Prostate gland (tissue), 2 donors: ENCODE measurements at regions not wholly inside any gene's neighbourhood (a gene's known extent, or its start where the extent isn't known, plus 50 kb on each side); places are given as distances from the start of the nearest gene placed in this dataset.

Source experiments
- DNase-seq: peaks from one replicate; pipeline ENCODE4 v3.0.0-alpha.2; 2019; ENCODE audit warnings: low spot score
- H3K27ac ChIP-seq, 2 donors: fragments of 200-600 bp; sonication (generic); 2 replicates each; pipeline ENCODE4 v1.5.1; 2017 to 2019
- H3K27me3 ChIP-seq: fragments of 200-600 bp; sonication (generic); replicated peaks from 2 replicates; pipeline ENCODE4 v1.5.1; 2019; ENCODE audit not compliant: insufficient read depth
- H3K36me3 ChIP-seq, 2 donors: fragments of 200-600 bp; sonication (generic); 1 replicate in 1 of 2; 2 replicates in 1 of 2; pipeline versions ENCODE4 v1.5.1 to v1.8.1; 2017 to 2019
- H3K4me1 ChIP-seq: fragments of 200-600 bp; sonication (generic); replicated peaks from 2 replicates; pipeline ENCODE4 v1.5.1; 2019
- H3K4me3 ChIP-seq, 2 donors: fragments of 200-600 bp; sonication (generic); 2 replicates each; pipeline ENCODE4 v1.5.1; 2017 to 2019
- H3K9me3 ChIP-seq: fragments of 200-600 bp; sonication (generic); 2 replicates; pipeline ENCODE4 v1.5.1; 2017
- POLR2A ChIP-seq: fragments of 450-650 bp; IDR thresholded peaks from one replicate; pipeline ENCODE4 v1.6.1; 2016; ENCODE audit warnings: antibody characterized with exemption, mild to moderate bottlenecking
- POLR2AphosphoS5 ChIP-seq: sonication (generic); formaldehyde crosslinking; IDR thresholded peaks from one replicate; pipeline ENCODE4 v1.6.1; 2017; ENCODE audit warnings: antibody characterized with exemption
- WGBS: methylation state at CpG from one replicate; pipeline ENCODE4 v1.1.5; 2018; 5-methylcytosine and 5-hydroxymethylcytosine counted together
- intact Hi-C: fragments of 100-400 bp; cut with DNase I; formaldehyde crosslinking; loops from one replicate; pipeline ENCODE4 v1.14.2; 2022
- TF ChIP-seq, protein P1 (sequence below), 4 experiments: fragments of 200-600 bp in 2 of 4; fragments of 450-650 bp in 2 of 4; sonication (generic) in 2 of 4; IDR thresholded peaks; 1 replicate in 3 of 4; 2 replicates in 1 of 4; pipeline ENCODE4 v1.5.1; 2016 to 2019; ENCODE audit warnings: antibody characterized with exemption in 4 of 4, mild to moderate bottlenecking in 2 of 4, moderate library complexity in 2 of 4

DNA sequence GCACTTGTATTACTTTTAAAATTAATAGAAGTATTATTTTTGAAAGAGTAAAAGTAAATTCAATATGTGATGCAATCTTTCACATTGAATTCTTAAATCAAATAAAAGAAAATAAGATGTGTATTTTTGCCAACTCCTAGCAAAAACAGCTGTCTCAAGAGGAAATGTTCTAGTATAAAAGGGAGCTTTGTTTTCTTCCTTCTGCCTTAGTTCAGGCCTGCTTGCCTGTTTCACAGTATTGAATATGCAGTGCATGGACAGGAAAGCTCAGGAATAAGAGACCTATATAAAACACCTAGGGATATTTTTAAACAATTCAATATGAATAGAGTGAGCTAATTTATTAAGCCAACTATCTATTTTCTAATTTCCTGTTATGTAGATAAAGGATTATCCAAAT is 294.8 kb upstream of the G2E3 start:
- intact Hi-C loops = no loop called here

DNA sequence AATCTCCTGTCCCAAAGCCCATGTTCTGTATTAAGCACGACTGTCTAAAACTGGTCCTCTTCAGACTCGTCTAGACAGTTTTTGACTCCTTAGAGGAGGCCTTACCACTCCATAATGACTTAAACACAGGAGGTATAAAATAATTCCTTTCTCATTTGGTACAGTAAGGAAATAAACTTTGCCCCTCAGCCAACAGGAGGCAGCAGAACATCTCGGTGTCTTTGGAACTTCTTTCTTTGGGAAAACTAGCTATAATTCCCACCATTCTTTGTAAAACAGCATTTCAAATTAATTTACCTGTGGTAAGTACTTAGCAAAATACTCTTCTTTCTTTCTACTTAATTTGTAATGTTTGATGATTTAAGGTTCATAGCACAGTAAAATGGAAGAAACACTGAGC is 292.7 kb upstream of the G2E3 start:
- TF ChIP-seq, protein P1, sequence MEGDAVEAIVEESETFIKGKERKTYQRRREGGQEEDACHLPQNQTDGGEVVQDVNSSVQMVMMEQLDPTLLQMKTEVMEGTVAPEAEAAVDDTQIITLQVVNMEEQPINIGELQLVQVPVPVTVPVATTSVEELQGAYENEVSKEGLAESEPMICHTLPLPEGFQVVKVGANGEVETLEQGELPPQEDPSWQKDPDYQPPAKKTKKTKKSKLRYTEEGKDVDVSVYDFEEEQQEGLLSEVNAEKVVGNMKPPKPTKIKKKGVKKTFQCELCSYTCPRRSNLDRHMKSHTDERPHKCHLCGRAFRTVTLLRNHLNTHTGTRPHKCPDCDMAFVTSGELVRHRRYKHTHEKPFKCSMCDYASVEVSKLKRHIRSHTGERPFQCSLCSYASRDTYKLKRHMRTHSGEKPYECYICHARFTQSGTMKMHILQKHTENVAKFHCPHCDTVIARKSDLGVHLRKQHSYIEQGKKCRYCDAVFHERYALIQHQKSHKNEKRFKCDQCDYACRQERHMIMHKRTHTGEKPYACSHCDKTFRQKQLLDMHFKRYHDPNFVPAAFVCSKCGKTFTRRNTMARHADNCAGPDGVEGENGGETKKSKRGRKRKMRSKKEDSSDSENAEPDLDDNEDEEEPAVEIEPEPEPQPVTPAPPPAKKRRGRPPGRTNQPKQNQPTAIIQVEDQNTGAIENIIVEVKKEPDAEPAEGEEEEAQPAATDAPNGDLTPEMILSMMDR (IDR thresholded peaks at IDR 0.05) = no peak
- TF ChIP-seq POLR2AphosphoS5 = no peak
- no peak for TF ChIP-seq POLR2A
- WGBS = 96% methylated on average over 3 of the region's 3 CpGs
- Histone ChIP-seq H3K27ac (no peak overlapping the region), H3K9me3 (no peaks in the 10 kb centered on the region), H3K4me1 (no peaks in the 10 kb centered on the region), H3K36me3 (no peaks in the 10 kb centered on the region), H3K4me3 (no peak overlapping the region), H3K27me3 (no peaks in the 10 kb centered on the region)
- intact Hi-C loops = no loop called here
- no peak for DNase-seq

More for the DNA sequence above, 294.8 kb upstream of the G2E3 start:
- H3K36me3 ChIP-seq = no peaks in the 10 kb centered on the region
- no peaks in the 10 kb centered on the region for H3K4me1 ChIP-seq
- TF ChIP-seq, protein P1 (IDR thresholded peaks at IDR 0.05) = no peak
- TF ChIP-seq POLR2A (no peak), POLR2AphosphoS5 (no peak)
- no peak overlapping the region for H3K27ac ChIP-seq
- H3K9me3 ChIP-seq = no peaks in the 10 kb centered on the region
- no peak for DNase-seq
- no peak overlapping the region for H3K4me3 ChIP-seq
- no peaks in the 10 kb centered on the region for H3K27me3 ChIP-seq

DNA sequence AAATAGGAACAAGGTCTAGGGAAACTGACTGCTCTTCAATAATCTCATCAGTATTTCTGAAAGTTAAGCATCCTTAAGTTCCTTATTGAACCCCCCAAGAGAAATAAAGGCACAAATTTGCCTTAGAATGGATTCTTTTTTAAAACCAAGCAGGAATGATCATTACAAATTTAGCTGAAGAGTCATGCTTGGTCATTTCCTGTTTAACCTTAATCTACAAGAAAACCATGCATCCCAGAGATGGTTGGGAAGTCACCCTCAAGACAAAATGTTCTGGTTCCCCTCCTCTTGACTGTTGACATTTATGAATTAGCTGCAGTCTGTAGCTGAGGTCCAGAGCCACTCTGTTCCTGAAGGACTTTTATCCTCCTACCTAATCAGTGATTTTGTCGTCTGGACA is 291.8 kb upstream of the G2E3 start:
- H3K4me3 ChIP-seq = no peak overlapping the region
- H3K27me3 ChIP-seq = no peaks in the 10 kb centered on the region
- 56% methylated on average over 1 of the region's 1 CpG for whole genome bisulfite sequencing
- DNase-seq = no peak
- TF ChIP-seq, protein P1 (IDR thresholded peaks at IDR 0.05) = no peak
- no peak for TF ChIP-seq POLR2AphosphoS5
- no peak for TF ChIP-seq POLR2A
- intact Hi-C loops = no loop called here
- no peaks in the 10 kb centered on the region for H3K9me3 ChIP-seq
- H3K27ac ChIP-seq = no peak overlapping the region
- H3K4me1 ChIP-seq = no peaks in the 10 kb centered on the region
- no peaks in the 10 kb centered on the region for H3K36me3 ChIP-seq

DNA sequence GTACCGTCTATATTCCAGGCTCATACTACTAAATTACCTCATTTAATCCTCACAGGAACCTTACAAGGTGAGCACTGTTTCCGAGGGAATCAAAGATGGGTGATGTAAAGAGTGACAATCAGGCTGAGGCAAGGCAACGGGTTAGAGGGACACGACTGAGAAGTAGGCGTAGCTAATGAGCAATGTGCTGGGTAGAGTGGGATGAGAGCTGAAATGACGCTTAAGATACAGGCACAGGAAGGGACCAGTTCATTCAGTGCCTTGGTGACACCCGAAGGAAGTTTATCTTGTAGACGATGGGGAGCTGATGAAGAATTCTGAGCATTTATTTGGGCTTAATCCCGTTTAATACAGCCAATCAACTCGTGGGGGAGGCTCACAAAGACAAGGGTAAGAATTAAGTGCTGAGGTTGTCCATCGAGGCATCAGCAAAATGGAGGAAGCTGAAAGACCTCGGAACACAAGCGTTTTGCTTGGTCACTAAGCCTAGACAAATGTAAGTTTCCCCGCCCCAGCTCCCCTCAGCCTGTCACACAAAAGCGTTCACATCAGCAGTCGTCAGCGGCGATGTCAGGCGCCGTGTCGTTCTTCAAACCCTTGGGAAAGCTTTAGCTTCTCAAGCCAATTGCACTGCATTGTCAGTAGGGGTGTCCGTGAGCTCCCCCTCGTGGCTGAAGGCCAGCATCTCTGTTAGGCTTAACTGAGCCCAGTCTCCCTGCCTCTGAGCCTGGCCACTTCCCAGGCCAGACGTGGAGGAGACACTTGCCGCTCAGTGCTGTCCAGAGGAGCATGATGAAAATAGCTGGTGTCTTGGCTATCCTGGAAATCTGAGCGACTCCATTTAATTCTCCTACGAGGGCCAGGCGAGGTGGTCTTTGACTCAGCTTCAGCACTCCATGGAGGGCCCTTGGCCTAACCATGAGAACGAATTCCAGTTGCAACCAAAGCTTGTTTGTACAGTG is 288.5 kb upstream of the G2E3 start:
- intact Hi-C loops = no loop called here
- H3K4me3 ChIP-seq = no peak overlapping the region
- DNase-seq = peak; percentile 61
- no peaks in the 10 kb centered on the region for H3K4me1 ChIP-seq
- no peaks in the 10 kb centered on the region for H3K36me3 ChIP-seq
- no peak overlapping the region for H3K27ac ChIP-seq
- H3K9me3 ChIP-seq = no peaks in the 10 kb centered on the region
- no peaks in the 10 kb centered on the region for H3K27me3 ChIP-seq
- TF ChIP-seq, protein P1 (IDR thresholded peaks at IDR 0.05) = peak in 3 of 4 experiments; percentile 46 to 71 (median 49)
- no peak for TF ChIP-seq POLR2AphosphoS5
- 40% methylated on average over 29 of the region's 29 CpGs for WGBS

DNA sequence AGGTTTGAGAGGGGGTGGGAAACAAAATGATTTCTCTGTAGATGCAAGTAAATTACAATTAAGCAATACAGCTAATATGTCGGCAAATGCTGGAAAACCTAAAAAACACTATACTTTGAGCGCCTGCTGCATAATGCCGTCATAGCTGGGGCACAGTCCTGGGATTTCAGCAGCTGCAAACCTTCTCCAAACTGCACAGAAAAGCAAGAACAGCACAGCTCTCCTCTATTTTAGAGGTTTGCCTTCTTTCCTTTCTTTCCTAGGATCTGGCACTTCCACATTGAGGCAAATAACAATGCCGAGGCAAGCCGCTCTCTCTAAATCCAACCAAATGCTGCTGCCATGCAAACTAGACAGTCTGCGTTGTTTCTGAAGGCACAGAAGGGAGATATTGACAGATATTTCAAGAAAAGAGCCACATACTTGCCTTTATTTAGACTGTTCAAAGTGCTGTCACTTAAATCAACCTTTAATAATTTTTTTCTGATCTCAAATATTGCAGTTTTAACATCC is 287.1 kb upstream of the G2E3 start:
- Histone ChIP-seq H3K36me3 (no peaks in the 10 kb centered on the region), H3K27ac (no peak overlapping the region), H3K4me3 (no peak overlapping the region), H3K4me1 (no peaks in the 10 kb centered on the region), H3K9me3 (no peaks in the 10 kb centered on the region), H3K27me3 (no peaks in the 10 kb centered on the region)
- DNase-seq = no peak
- 71% methylated on average over 6 of the region's 6 CpGs for WGBS
- intact Hi-C loops = no loop called here
- no peak for TF ChIP-seq POLR2A
- TF ChIP-seq POLR2AphosphoS5 = no peak
- TF ChIP-seq, protein P1 (IDR thresholded peaks at IDR 0.05) = no peak
